GM18520 (cell line): ENCODE measurements at regions not wholly inside any gene's neighbourhood (a gene's known extent, or its start where the extent isn't known, plus 50 kb on each side); places are given as distances from the start of the nearest gene placed in this dataset.

Experiments
- ATAC-seq: cut with Tn5 transposase; IDR thresholded peaks from one replicate; pipeline ENCODE4 v1.9.1; 2021; ENCODE audit not compliant: unreplicated experiment

DNA sequence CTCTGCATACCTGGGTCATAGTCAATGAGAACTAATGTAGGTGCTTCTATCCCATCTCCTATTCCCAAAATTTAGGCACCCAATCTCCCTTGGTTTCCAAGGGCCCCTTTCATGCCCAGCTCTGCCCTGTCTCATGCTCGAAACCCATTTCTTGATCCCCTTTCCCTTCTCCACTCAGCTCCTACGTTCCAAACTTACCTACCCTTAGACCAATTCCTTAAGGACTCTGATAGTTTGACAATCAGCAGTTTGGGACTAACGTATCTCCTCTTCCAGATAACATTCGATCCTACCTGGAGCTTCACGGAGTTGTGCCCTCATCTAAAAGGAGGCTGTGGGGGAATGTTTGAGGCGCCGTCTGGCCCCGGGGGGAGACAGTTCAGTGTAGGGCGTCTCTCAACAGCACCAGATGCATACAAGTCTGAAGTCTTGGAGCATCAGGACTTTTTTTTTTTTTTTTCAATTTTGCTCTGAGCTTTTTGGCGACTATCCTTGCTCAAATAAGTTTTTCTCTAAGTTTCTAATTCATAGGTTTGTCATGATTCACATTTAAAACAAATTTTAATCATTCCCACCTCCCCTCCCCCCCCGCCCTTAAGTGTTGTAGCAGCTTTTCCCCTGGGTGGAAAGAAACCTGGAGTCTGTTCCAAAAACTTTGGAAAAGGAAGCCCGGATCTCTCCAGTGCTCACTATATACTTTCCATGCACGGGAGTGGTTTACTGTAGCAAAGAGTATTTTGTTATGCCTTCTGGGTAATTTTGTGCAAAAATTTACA lies 141.2 kb upstream of the LGALSL start:
- ATAC-seq, result no peak

DNA sequence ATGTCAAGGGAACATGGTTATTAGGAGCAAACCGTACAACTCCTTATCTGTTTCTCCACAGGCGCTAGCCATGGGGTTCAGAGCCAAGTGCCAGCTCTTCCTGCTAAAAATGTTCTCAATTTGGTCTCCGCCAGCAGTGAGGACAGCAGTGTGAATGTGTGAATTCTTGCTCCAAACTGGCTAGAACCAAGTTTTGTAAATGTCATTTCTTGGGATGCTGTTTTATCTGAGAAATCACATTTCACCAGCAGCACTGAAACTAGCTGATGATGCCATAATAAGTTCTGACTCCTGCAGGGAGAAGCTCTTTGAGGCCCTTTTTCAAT lies 140.6 kb upstream of the LGALSL start:
- no peak for ATAC-seq

DNA sequence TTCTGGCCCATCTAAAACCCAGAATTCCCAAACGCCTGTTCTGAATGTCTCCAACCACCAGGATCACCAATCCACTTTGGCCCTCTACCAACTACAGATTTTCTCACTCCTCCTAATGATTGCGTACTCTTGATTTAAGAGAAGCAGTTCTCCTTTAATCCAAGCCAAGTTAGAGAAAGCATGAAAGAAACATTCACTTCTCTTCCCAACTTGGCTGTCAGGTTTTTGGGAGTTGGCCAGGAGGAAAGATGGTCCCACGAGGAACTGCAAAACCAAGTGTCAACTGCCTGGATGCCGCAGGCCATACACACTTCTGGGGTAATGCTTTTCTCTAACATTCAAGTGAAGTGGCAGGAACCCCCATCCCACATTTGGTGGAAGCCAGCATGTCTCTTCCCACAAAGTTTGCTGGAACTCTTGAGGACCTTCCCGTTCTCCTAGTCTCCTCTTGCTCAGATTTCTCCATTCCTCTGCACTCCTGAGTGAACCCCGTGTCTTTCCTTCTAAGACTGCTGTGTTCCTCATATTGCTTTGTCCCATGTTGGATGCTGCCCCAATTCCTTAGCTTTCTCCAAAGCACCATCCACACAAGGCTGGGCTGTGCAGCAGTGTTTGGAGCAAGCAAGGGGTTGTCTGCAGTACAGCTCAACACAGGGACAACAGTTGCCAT lies 138.5 kb upstream of the LGALSL start:
- no peak for ATAC-seq

DNA sequence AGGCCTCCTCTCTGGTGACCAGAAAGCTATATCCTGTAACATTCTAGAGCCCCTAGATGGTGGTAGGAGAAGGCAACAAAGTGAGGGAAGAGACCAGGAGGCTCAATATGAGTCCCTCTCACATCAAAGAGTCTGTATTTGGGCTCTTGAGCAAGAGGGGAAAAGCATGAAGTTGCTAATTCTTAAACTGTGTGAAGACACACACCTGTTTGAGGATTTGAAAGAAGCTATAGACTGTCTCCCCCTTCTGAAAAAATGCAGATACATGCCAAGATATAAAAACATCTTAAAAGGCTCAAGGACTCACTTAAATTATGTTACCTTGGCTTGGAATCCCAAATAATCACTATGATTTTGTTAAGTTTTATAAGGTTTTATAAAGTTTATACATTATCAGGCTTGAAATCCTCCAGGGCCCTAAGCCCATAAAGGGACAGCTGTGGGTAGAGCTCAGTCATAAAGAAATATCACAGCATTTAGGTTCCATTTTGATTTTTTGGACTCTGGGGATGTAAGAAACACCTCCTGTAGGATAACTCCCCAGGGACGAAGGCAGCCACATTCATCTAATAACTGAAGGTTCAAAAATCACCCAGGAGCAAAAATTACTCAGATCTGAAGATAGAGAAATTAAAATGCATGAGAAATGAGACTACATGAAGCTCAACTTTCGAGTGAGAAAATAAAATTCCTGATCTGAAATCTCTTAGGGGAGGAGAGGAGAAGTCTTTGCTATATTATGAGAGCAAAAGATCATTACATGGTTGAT lies 136.1 kb upstream of the LGALSL start:
- peak; percentile 36 for ATAC-seq

DNA sequence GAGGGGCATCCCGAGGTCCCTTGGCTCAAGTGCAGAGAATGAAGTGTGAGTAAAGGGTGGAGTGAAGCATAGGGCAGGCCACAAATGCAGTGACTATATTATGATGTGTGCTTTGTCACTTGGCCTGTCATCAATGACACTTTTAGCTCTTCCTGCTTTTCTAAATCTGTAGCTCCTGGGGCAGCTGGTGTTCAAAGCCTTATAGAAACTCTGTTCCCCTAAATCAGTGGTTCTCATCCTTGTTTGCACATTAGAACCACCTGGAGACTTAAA lies 135.6 kb upstream of the LGALSL start:
- peak; percentile 47 for ATAC-seq

DNA sequence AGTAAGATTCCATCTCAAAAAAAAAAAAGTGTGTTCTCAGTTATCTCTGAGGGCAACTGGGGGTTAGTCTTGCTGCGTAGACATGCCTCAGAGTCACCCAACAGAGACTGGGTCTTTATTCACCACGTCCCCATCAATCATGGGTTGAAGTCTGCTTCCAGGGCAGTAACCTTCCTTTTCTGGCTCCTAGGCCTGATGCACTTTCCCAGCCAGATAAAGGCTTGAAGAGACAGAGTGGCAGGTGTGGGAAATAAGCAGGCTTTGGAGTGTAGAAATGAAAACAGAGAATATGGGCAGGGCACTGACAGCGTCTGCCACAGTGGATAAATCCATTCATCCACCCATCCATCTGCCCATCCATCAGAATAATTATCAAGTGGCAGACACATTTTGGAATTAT lies 134.1 kb upstream of the LGALSL start:
- no peak for ATAC-seq

DNA sequence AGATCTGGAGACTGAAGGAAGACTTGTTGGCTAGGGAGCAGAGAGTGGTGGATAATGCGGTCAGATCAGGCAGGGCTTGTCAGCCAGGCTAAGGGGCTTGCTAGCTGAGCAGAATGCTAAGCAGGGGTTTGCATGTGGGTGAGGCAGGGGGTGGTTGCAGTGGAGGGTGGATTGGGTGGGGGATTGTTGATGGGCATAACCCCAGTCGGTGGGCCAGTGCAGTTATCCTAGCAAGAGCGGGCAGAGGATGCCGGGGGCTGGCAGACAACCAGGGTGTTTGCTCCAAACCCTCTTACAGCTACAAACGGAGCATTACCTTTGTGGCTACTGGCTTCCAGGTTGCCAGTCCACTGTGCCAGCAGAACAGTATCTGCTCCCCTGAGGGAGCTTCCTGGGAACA lies 131.5 kb upstream of the LGALSL start:
- ATAC-seq, result no peak

DNA sequence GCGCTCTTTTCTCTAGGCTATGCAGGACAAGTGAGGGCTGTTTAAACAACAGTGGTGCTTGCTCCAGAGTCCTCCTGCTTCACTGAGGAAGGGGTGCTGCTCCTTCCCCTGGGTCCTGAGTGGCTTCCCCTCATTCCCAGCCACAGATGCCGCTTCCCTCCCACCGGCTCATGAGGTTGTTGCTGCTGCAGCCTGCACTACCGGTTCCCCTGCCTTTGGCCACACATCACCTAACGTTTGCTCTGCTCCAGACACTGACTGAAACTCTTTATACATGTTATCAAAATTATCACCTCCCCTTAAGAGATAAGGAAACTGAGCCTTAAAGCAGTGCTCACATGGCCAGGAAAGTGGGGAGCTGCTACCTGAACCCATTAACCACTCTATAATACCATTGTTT lies 130.8 kb upstream of the LGALSL start:
- no peak for ATAC-seq

DNA sequence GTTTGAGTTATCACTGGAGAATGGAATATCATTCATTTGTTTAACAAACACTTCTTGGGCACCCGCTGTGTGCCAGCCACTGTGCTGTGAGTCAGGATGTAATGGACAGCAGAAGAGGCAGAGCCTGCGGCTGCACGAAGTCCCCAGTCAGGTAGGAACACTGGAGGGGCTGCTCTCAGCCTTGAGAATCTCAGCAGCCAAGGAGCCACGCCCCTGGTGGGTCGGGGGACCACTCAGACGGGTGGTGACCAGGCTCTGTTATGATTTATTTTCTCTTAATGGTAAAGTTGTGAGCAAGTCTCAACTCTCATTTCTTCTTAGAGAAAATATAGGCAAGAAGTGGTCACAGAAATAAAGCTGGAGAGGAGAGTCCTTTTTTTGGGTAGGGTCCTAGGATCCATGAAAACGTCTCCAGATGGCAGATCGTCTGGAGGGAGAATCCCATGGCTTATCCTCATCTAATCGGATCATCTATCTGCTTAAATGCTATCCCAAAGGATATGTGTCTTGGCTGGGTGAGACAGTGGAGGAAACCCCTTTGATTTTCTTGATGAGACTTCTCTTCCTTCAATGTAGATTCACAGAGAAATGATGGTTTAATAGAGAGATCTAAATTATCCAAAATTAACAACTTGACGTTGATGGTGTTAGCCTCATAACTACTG lies 129.1 kb upstream of the LGALSL start:
- ATAC-seq, result no peak

DNA sequence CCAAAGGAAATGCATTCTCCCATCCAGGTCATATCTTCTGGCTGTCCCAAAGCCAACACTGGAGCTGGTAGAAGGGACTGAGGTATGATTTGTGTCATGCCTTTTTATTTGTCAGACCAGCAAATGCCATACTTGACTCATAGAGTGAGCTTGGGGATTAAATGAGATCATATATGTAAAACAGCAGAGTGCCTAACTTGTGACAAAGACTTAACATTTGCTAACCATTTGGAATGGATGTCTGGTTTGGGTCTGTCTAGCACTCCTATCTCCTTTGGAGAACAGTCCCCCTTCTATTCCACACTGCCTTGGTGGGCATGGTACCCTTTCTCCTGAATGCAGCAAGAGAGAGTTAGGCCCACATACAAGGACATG lies 128.5 kb upstream of the LGALSL start:
- ATAC-seq, result peak; percentile 15

DNA sequence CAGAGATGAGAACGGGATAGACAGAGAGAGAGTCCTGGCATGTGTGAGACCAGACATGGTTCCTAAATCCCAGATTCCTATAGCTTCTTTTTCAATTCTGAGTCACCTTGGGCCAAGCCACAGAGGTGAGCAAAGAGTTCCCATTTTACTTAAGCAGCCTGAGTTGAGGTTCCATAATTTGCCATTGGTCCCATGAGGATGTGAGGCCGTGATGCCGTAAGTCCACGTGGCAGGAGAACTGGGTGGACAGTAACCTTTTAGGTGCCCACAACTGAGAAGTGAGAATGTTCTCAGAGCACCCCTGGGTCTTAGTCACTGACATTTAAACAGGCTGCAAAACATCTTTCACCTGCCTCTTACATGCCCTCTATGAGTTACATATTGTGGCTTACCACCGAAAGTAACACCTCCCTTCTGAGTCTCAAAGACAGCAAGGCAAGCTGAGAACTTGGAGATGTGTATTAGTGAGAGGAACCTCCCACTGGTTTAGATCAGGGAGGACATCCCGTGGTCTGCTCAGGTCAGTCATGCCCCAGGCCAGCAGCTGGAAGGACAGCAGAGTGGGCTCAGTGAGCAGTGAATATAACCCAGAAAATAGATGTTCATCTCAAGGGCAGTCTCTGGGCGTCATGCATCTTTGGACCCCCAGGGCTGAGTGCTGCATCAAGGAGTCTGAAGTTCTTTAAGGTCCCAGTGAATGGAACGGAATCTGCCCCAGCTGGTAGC lies 127.9 kb upstream of the LGALSL start:
- ATAC-seq, result peak; percentile 93

DNA sequence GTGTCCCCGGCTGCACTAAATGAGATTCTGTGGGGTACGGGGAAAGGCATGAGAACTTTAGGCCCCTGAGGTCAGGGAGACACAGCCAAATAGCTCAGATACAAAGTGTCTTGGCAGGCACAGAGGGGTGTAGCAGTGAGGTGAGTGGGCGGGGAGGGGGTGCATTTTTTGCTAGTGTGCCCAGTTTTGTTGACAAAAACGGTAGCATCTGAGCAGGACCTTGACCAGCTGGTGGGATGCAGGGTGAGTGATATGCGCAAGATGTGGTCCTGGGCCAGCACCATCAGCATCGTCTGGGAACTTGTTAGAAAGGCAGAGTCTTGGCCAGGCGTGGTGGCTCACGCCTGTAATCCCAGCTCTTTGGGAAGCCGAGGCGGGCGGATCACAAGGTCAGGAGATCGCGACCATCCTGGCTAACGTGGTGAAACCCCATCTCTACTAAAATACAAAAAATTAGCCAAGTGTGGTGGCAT lies 127.3 kb upstream of the LGALSL start:
- ATAC-seq, result no peak

DNA sequence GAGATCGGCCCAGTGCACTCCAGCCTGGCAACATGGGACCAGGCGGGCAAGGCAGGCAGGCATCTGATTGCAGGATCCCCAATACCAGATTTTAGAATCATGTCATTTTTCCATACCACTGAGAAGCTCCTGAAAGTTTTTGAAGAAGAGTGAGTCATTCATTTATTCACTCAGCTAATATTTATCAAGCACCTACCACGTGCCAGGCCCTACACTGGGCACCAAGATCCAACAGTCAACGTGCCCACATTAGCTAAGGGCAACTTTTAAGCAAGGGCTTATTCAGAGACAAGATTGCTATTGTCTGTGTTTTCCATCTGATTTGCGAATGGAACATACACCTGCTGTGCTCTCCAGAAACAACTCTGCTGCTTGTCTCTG lies 126.8 kb upstream of the LGALSL start:
- no peak for ATAC-seq

DNA sequence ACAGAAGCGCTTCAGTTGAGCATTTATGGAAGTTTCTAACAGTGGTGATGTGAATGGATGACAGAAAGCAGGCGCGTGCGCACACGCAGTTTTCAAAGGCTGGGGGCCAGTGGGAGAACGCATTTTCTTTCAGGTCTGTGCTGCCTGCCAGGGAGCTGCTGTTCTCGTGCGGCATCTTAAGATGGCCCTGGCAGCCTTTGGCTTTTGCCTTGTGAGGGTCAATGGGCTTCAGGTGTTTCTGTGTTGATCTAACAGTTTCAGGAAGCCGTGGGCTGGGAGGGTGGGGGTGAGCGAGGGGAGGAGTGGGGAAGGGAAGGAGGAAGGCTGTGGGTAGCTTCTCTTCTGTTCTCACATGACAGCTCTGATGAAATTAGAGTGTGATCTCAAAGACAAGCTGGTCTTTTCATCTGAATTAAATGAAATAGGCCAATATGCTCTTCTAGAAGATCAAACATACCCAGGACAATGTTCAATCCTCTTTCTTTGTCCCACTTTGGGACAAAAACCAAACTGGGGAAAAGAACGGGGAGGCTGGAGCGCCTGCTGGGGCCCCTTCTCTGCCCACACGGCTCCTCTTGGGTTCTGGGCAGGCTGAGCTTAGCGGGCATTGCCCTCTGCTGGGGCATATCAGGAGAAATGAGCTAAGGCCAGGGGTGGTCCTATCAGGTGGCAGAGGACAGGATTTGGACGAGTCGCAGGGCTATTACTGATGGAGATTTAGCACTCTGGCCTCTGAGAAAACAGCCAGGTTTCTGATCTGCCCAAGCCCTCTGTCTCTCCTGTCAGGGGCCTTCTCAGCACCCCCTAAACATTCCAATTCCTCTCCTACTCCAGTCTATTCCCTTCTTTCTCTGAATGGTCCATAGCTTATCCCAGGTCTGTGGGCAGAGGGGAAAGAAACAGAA lies 126.2 kb upstream of the LGALSL start:
- ATAC-seq, result no peak

DNA sequence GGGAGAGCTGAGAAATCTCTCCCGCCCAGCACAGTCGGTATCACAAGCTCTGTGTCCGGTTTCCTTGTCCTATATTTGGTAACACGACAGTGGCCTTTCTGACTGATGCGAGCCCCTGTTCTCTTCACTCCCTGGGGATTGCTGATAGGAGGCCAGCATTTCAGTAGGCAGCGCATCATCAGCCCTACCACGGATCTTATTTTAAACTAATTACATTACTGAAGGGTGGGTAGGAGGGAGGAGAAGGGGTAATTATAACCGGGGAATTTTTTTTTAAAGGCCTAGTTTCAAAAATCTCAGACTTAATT lies 125.6 kb upstream of the LGALSL start:
- ATAC-seq, result no peak

DNA sequence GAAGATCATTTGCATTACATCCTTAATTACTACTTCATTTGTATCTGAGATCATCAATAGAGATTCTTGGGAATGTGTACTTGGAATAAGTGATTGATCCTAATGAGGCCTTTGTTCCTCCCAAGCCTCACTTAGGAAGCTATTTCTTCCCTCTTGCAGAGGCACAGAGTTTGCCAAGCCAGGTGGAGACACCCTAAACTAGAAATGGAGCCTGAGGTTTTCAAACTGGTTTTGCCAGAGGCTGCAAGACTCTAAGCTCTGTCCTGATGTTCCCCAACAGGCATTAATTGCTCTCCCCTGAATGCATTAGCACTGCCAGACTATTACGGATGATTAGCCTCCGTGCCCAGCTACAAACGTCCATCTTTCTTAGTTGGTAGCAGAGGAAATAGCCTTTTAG lies 125.2 kb upstream of the LGALSL start:
- no peak for ATAC-seq

DNA sequence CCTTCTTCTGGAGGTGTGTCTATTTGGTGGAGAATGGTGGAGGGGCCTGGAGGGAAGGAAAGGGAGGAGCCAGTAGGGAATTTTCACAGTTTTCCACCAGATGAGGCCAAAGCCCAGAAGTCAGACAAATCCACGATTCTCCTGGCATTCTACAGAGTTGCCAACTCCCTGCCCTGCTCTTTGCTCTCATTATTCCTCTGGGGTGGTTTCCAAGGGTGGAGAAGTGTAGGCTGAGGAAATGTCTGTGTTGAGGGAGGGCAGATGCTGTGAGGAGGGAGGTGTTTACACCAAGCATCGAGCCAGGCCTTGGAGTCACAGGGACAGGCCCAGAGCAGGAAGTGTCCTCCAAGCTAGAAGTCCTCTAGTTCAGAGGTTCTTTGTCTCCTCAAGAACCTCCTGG lies 124.1 kb upstream of the LGALSL start:
- ATAC-seq, result no peak

DNA sequence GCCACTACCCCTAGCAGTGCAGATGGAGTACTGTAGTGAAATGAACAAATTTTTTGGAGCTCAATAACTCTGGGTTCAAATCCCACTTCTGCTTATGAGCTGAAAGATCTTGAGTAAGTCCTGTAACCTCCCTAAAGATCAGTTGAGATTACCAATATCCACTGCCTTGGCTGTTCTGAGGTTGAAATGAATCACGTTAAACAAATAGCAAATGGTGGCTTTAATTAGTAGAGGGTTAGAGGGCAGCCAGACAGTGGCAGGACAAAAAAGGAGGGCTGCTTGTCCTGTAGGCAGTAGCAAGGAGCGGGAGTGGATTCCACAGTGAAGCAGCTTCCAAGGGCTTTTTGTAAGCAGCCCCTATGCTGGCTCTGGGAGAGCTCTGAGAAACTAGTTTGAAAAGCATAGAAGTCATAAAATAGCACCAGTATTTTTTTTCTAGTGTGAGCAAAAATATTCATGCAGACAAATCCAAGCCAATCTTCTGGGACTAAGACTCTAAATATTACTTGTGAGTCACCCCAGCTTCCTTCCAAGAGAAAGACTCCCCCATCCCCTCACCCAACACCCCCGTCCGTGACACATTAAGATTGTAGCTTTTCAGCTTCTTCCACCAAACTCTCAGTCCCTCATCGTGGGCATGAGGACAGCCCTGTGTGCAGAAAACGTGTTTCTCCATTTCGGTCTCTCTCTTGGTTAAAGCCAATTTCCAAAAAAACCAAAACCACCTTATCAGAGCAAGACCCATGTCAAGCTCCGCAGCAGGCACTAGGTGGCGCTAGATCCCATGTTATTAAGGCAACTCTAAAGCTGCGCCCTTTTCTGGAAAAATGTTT lies 123.5 kb upstream of the LGALSL start:
- ATAC-seq, result no peak

DNA sequence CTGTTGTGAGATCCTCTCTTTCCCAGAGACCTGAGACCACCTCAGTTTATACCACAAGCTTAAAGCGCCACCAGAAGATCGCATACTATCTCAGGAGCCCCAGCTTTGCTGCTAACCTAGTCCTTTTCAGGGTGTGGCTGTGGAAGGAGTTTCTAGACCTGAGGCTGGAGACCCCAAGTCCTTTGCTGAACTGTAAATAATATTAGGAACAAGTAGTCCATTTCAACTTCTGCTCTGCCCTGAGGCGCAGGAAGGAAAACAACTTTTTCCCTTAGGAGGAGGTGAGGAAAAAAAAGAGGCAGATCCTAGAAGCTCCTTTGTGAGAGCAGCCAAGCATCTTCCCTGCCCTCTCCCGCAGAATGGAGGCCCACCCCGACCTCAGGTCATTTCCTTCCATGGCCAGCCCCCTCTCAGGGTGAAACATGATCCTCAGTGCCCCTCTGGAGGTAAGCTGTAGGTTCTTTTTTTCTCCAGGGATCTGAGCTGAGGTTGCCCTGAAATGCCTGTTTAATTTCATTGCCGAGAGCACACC lies 122.8 kb upstream of the LGALSL start:
- ATAC-seq, result no peak
